Fibroblast of lung (primary cell): ENCODE measurements at regions not wholly inside any gene's neighbourhood (a gene's known extent, or its start where the extent isn't known, plus 50 kb on each side); places are given as distances from the start of the nearest gene placed in this dataset.

Experiments
- DNase-seq, 2 donors: peaks; one replicate each; pipeline versions ENCODE4 v3.0.0 to v3.0.0-alpha.2; 2010; ENCODE audit warnings: low read depth in 2 of 2
- H2AFZ ChIP-seq: 2 replicates; pipeline ENCODE4 v1.5.1; 2012; ENCODE audit warnings: low read length, control low read depth, inconsistent platforms
- H3K27ac ChIP-seq: 2 replicates; pipeline ENCODE4 v1.5.1; 2011; ENCODE audit warnings: low read length, control low read depth; ENCODE audit not compliant: insufficient read depth
- H3K27me3 ChIP-seq: 2 replicates; pipeline ENCODE4 v1.5.1; 2011; ENCODE audit warnings: mild to moderate bottlenecking, low read length; ENCODE audit not compliant: control insufficient read depth, insufficient read depth
- H3K36me3 ChIP-seq: 2 replicates; pipeline ENCODE4 v1.5.1; 2011; ENCODE audit warnings: low read length; ENCODE audit not compliant: control insufficient read depth, insufficient read depth
- H3K4me1 ChIP-seq: 2 replicates; pipeline ENCODE4 v1.5.1; 2011; ENCODE audit warnings: low read length; ENCODE audit not compliant: control insufficient read depth, insufficient read depth; ENCODE audit errors: extremely low read depth
- H3K4me2 ChIP-seq: 2 replicates; pipeline ENCODE4 v1.5.1; 2011; ENCODE audit warnings: low read length, control low read depth; ENCODE audit not compliant: insufficient read depth; ENCODE audit errors: extremely low read depth
- H3K4me3 ChIP-seq, 4 experiments: fragments of 200-600 bp in 1 of 4; sonication (generic) in 1 of 4; replicated peaks in 1 of 4; 2 replicates each; pipeline ENCODE4 v1.5.1; 2011 to 2016; ENCODE audit warnings: low read length in 4 of 4, low read depth in 3 of 4, mild to moderate bottlenecking in 3 of 4, control low read depth in 2 of 4, inconsistent platforms in 1 of 4, mixed read lengths in 1 of 4; ENCODE audit not compliant: insufficient read depth in 1 of 4; ENCODE audit errors: control extremely low read depth in 1 of 4
- H3K79me2 ChIP-seq: 2 replicates; pipeline ENCODE4 v1.5.1; 2012; ENCODE audit warnings: mild to moderate bottlenecking, low read length, inconsistent platforms; ENCODE audit not compliant: control insufficient read depth, insufficient read depth
- H3K9ac ChIP-seq: 2 replicates; pipeline ENCODE4 v1.5.1; 2011; ENCODE audit warnings: mild to moderate bottlenecking, low read length, control low read depth; ENCODE audit not compliant: insufficient read depth
- H3K9me3 ChIP-seq: 2 replicates; pipeline ENCODE4 v1.5.1; 2012; ENCODE audit warnings: low read depth, low read length; ENCODE audit not compliant: control insufficient read depth, insufficient read depth
- H4K20me1 ChIP-seq: 2 replicates; pipeline ENCODE4 v1.5.1; 2011; ENCODE audit warnings: low read length; ENCODE audit not compliant: control insufficient read depth, insufficient read depth; ENCODE audit errors: extremely low read depth
- CTCF ChIP-seq, 2 donors: IDR thresholded peaks in 1 of 2; conservative IDR thresholded peaks in 1 of 2; 1 replicate in 1 of 2; 2 replicates in 1 of 2; pipeline ENCODE4 v1.5.1; 2011 to 2012; ENCODE audit warnings: low read length in 2 of 2, control low read depth in 1 of 2, inconsistent platforms in 1 of 2, low read depth in 1 of 2, mild to moderate bottlenecking in 1 of 2
- EZH2 ChIP-seq: IDR thresholded peaks from 2 replicates; pipeline ENCODE4 v1.5.1; 2012; ENCODE audit warnings: low read length, control low read depth, mild to moderate bottlenecking; ENCODE audit errors: missing control alignments

- no peak for TF ChIP-seq CTCF (conservative IDR thresholded peaks at IDR 0.05 in 1 of 2, IDR thresholded peaks at IDR 0.05 in 1 of 2; ENCODE audit: low read depth in 1 of 2, low read length in 2 of 2)
- TF ChIP-seq EZH2, result no peak
- no peak for DNase-seq
- no peak overlapping the region for H3K27ac ChIP-seq
- no peaks in the 10 kb centered on the region for H3K9me3 ChIP-seq
- H3K4me3 ChIP-seq, result no peak overlapping the region
- H4K20me1 ChIP-seq, result no peaks in the 10 kb centered on the region
- H3K9ac ChIP-seq, result no peak overlapping the region
- no peak overlapping the region for H2AFZ ChIP-seq
- H3K4me2 ChIP-seq, result no peak overlapping the region
- H3K27me3 ChIP-seq, result no peaks in the 10 kb centered on the region
- no peaks in the 10 kb centered on the region for H3K4me1 ChIP-seq
- H3K79me2 ChIP-seq, result no peaks in the 10 kb centered on the region
- no peaks in the 10 kb centered on the region for H3K36me3 ChIP-seq
Measured at GRCh38 chr2:167544602-167545001, 656.3 kb downstream of the XIRP2 start.

GRCh38 chr2:167543721-167544120 is 655.4 kb downstream of the XIRP2 start:
- Histone ChIP-seq H3K27me3 (no peaks in the 10 kb centered on the region), H3K9ac (no peak overlapping the region), H4K20me1 (no peaks in the 10 kb centered on the region), H3K27ac (no peak overlapping the region), H3K4me1 (no peaks in the 10 kb centered on the region), H3K9me3 (no peaks in the 10 kb centered on the region), H3K79me2 (no peaks in the 10 kb centered on the region), H3K36me3 (no peaks in the 10 kb centered on the region), H2AFZ (no peak overlapping the region), H3K4me3 (no peak overlapping the region), H3K4me2 (no peak overlapping the region)
- TF ChIP-seq EZH2 (no peak), CTCF (conservative IDR thresholded peaks at IDR 0.05 in 1 of 2, IDR thresholded peaks at IDR 0.05 in 1 of 2; ENCODE audit: low read depth in 1 of 2, low read length in 2 of 2) (no peak)
- no peak for DNase-seq

GRCh38 chr2:167537743-167538142 is 649.5 kb downstream of the XIRP2 start:
- H2AFZ ChIP-seq, result no peak overlapping the region
- no peaks in the 10 kb centered on the region for H3K4me1 ChIP-seq
- no peaks in the 10 kb centered on the region for H3K27me3 ChIP-seq
- no peak overlapping the region for H3K27ac ChIP-seq
- H3K9ac ChIP-seq, result no peak overlapping the region
- TF ChIP-seq EZH2 (no peak), CTCF (conservative IDR thresholded peaks at IDR 0.05 in 1 of 2, IDR thresholded peaks at IDR 0.05 in 1 of 2; ENCODE audit: low read depth in 1 of 2, low read length in 2 of 2) (no peak)
- H3K36me3 ChIP-seq, result no peaks in the 10 kb centered on the region
- H3K4me2 ChIP-seq, result no peak overlapping the region
- H3K79me2 ChIP-seq, result no peaks in the 10 kb centered on the region
- DNase-seq, result no peak
- no peaks in the 10 kb centered on the region for H4K20me1 ChIP-seq
- no peaks in the 10 kb centered on the region for H3K9me3 ChIP-seq
- H3K4me3 ChIP-seq, result no peak overlapping the region
